ENCODE measurements at regions not wholly inside any gene's neighbourhood (a gene's known extent, or its start where the extent isn't known, plus 50 kb on each side); places are given as distances from the start of the nearest gene placed in this dataset.

DNA sequence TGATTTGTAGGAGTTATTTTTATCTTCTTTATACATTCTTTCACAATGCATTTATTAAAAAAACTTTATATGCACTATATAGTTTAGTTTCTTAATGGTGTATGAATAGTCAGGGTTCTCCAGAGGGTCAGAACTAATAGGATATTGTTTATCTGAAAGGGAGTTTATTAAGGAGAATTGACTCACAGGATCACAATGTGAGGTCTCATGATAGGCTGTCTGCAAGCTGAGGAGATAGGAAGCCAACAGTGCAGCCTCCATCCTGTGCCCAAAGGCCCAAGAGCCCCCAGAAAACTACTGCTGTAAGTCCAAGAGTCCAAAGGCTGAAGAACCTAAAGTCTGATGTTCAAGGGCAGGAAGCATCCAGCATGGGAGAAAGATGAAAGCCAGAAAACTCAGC lies 192.8 kb upstream of the AHR start (continued):
- TF ChIP-seq SUPT20H (IDR thresholded peaks at IDR 0.05; ENCODE audit: borderline replicate concordance, control insufficient read depth, low read depth, low read length) (no peak), IRF4 (IDR thresholded peaks at IDR 0.05; ENCODE audit: low read depth, low read length) (no peak), JUND (IDR thresholded peaks at IDR 0.05; ENCODE audit: low read depth, low read length) (no peak), ETV6 (conservative IDR thresholded peaks at IDR 0.05 in 1 of 2, IDR thresholded peaks at IDR 0.05 in 1 of 2; ENCODE audit: borderline replicate concordance in 1 of 2, low read depth in 1 of 2) (no peak), TCF12 (IDR thresholded peaks at IDR 0.05; ENCODE audit: low read depth, low read length) (no peak)
- TF ChIP-seq, protein P1, sequence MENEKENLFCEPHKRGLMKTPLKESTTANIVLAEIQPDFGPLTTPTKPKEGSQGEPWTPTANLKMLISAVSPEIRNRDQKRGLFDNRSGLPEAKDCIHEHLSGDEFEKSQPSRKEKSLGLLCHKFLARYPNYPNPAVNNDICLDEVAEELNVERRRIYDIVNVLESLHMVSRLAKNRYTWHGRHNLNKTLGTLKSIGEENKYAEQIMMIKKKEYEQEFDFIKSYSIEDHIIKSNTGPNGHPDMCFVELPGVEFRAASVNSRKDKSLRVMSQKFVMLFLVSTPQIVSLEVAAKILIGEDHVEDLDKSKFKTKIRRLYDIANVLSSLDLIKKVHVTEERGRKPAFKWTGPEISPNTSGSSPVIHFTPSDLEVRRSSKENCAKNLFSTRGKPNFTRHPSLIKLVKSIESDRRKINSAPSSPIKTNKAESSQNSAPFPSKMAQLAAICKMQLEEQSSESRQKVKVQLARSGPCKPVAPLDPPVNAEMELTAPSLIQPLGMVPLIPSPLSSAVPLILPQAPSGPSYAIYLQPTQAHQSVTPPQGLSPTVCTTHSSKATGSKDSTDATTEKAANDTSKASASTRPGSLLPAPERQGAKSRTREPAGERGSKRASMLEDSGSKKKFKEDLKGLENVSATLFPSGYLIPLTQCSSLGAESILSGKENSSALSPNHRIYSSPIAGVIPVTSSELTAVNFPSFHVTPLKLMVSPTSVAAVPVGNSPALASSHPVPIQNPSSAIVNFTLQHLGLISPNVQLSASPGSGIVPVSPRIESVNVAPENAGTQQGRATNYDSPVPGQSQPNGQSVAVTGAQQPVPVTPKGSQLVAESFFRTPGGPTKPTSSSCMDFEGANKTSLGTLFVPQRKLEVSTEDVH (IDR thresholded peaks at IDR 0.05; ENCODE audit: low read depth, partially characterized antibody), result no peak

DNA sequence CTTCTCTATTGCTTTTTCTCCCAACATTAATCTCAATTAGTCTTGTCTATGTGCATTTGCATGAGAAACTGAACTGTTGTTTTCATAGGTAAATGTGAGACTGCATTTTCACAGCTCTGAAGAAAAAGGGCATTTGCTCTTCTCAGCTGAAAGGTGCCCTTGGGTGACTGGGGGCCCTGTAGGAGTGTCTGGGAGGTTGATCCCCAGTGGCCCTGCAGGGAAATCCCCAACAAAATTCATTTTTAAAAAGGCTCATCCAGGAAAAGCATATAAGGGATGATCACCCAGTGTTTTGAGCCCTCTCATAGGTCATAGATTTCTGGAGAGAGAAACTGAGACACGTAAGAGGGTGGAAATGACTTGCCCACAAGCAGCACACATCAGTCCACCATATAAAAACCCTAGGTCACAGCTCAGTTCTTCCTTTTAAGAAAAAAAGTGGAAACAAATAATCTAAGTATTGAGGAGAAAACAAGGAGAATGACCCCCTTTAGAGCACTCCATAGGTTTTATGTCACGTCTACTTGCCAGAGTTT lies 190.3 kb upstream of the AHR start:
- BruUV-seq (replicated peaks), result no TSS peak
- ATAC-seq, result peak; percentile 23; the same call in 1 of the 3 replicates
- TF ChIP-seq CBX3 (IDR thresholded peaks at IDR 0.05; ENCODE audit: borderline replicate concordance, low read depth) (no peak), TARDBP (IDR thresholded peaks at IDR 0.05; ENCODE audit: borderline replicate concordance) (no peak), SIN3A (IDR thresholded peaks at IDR 0.05; ENCODE audit: low read depth, low read length) (no peak), MXI1 (IDR thresholded peaks at IDR 0.05; ENCODE audit: low read depth, low read length) (no peak), NR2F1 (conservative IDR thresholded peaks at IDR 0.05) (no peak), SUPT20H (IDR thresholded peaks at IDR 0.05; ENCODE audit: borderline replicate concordance, control insufficient read depth, low read depth, low read length) (no peak)
- TF ChIP-seq, protein P2, sequence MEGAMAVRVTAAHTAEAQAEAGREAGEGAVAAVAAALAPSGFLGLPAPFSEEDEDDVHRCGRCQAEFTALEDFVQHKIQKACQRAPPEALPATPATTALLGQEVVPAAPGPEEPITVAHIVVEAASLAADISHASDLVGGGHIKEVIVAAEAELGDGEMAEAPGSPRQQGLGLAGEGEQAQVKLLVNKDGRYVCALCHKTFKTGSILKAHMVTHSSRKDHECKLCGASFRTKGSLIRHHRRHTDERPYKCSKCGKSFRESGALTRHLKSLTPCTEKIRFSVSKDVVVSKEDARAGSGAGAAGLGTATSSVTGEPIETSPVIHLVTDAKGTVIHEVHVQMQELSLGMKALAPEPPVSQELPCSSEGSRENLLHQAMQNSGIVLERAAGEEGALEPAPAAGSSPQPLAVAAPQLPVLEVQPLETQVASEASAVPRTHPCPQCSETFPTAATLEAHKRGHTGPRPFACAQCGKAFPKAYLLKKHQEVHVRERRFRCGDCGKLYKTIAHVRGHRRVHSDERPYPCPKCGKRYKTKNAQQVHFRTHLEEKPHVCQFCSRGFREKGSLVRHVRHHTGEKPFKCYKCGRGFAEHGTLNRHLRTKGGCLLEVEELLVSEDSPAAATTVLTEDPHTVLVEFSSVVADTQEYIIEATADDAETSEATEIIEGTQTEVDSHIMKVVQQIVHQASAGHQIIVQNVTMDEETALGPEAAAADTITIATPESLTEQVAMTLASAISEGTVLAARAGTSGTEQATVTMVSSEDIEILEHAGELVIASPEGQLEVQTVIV (IDR thresholded peaks at IDR 0.05; ENCODE audit: borderline replicate concordance, partially characterized antibody), result no peak
- TF ChIP-seq, protein P3, sequence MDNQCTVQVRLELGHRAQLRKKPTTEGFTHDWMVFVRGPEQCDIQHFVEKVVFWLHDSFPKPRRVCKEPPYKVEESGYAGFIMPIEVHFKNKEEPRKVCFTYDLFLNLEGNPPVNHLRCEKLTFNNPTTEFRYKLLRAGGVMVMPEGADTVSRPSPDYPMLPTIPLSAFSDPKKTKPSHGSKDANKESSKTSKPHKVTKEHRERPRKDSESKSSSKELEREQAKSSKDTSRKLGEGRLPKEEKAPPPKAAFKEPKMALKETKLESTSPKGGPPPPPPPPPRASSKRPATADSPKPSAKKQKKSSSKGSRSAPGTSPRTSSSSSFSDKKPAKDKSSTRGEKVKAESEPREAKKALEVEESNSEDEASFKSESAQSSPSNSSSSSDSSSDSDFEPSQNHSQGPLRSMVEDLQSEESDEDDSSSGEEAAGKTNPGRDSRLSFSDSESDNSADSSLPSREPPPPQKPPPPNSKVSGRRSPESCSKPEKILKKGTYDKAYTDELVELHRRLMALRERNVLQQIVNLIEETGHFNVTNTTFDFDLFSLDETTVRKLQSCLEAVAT (IDR thresholded peaks at IDR 0.05), result no peak

More for the DNA sequence above, 190.3 kb upstream of the AHR start:
- ChIA-PET POLR2A (no interaction called here), CTCF (interaction anchor here (0.6 to 1.5 kb wide), 2 partner anchors 45 to 280 kb away, joined by 3 to 5 read pairs; no protein-coding TSS in a partner anchor), SMC1A (ENCODE audit: uncharacterized antibody, unreplicated experiment) (interaction anchor here (0.9 to 2.2 kb wide), 5 partner anchors 10 to 169 kb away, joined by 3 to 7 read pairs (median 4); no protein-coding TSS in a partner anchor), RAD21 (ENCODE audit: unreplicated experiment) (no interaction called here)
- H3K4me3 ChIP-seq, result no peak overlapping the region
- H3K9me3 ChIP-seq (replicated peaks; ENCODE audit: control insufficient read depth, insufficient read depth, low read length), result no peaks in the 10 kb centered on the region
- in situ Hi-C loops (cut with MboI), result no loop called here
- no peak for FAIRE-seq
- H3K79me2 ChIP-seq (ENCODE audit: control insufficient read depth, insufficient read depth, low read length), result no peaks in the 10 kb centered on the region
- H3K36me3 ChIP-seq (ENCODE audit: control insufficient read depth in 2 of 2, insufficient read depth in 2 of 2, low read length in 1 of 2), result no peaks in the 10 kb centered on the region
- no peak overlapping the region for H3K27ac ChIP-seq (ENCODE audit: control insufficient read depth, insufficient read depth)
- no peak for DNase-seq (ENCODE audit: low read depth, low spot score)
- H3K9ac ChIP-seq (ENCODE audit: control insufficient read depth, insufficient read depth, low read length), result no peak overlapping the region
- H2AFZ ChIP-seq (ENCODE audit: control insufficient read depth, low read depth, low read length), result peak overlapping the region; percentile 10
- H3K4me1 ChIP-seq (ENCODE audit: control insufficient read depth, insufficient read depth, low read length), result no peaks in the 10 kb centered on the region
- intact Hi-C loops (cut with micrococcal nuclease; ENCODE audit: unreplicated experiment), result no loop called here
- H3K27me3 ChIP-seq (replicated peaks in 1 of 2; ENCODE audit: control insufficient read depth in 2 of 2, insufficient read depth in 2 of 2, low read length in 1 of 2), result no peaks in the 10 kb centered on the region
- peak overlapping the region; percentile 1; the same call in 1 of the 2 replicates for H3K4me2 ChIP-seq (ENCODE audit: control insufficient read depth, insufficient read depth)
- no peaks in the 10 kb centered on the region for H4K20me1 ChIP-seq (ENCODE audit: control insufficient read depth, insufficient read depth)
- 6% methylated on average over 2 of the region's 2 CpGs for whole genome bisulfite sequencing (ENCODE audit: insufficient coverage, insufficient replicate concordance, low lambda C conversion rate, missing lambda C conversion rate)
